H1 (cell line): ENCODE measurements at regions not wholly inside any gene's neighbourhood (a gene's known extent, or its start where the extent isn't known, plus 50 kb on each side); places are given as distances from the start of the nearest gene placed in this dataset.

ENCODE experiments used
- CTCF ChIA-PET: fragments of 300-600 bp; sonication (Branson Sonifier 250); formaldehyde crosslinking; loops from one replicate; lab custom pipeline; 2021; ENCODE audit not compliant: partially characterized antibody; lab: Charles Lee
- POLR2A ChIA-PET: fragments of 300-600 bp; sonication (Branson Sonifier 250); formaldehyde crosslinking; loops from one replicate; lab custom pipeline; 2021; ENCODE audit warnings: inconsistent platforms; ENCODE audit not compliant: partially characterized antibody; lab: Charles Lee
- DNase-seq, 2 experiments: peaks; one replicate each; pipeline versions ENCODE4 v3.0.0 to v3.0.0-alpha.2; 2010 to 2022; ENCODE audit warnings: low spot score in 2 of 2, low read depth in 1 of 2, mixed read lengths in 1 of 2
- FAIRE-seq: peaks from 2 replicates; lab custom pipeline; 2011; peaks lifted over from hg19 to GRCh38; lab: Jason Lieb, UNC
- H2AFZ ChIP-seq: 2 replicates; pipeline ENCODE4 v1.8.1; 2012; ENCODE audit warnings: low read length, inconsistent platforms
- H2AK5ac ChIP-seq: 2 replicates; pipeline ENCODE4 v1.6.1; 2013; ENCODE audit warnings: low read depth, low read length
- H2BK120ac ChIP-seq: replicated peaks from 2 replicates; pipeline ENCODE3; 2013; ENCODE audit warnings: low read depth, low read length, inconsistent platforms
- H2BK12ac ChIP-seq: 2 replicates; pipeline ENCODE4 v1.6.1; 2013; ENCODE audit warnings: low read depth, low read length
- H2BK15ac ChIP-seq: 2 replicates; pipeline ENCODE4 v1.6.1; 2013; ENCODE audit warnings: low read length
- H2BK20ac ChIP-seq: 2 replicates; pipeline ENCODE4 v1.6.1; 2013; ENCODE audit warnings: low read length
- H2BK5ac ChIP-seq: 2 replicates; pipeline ENCODE4 v1.6.1; 2013; ENCODE audit warnings: low read depth, low read length
- H3K14ac ChIP-seq: 2 replicates; pipeline ENCODE4 v1.6.1; 2013; ENCODE audit warnings: inconsistent platforms; ENCODE audit not compliant: insufficient read length
- H3K18ac ChIP-seq: 2 replicates; pipeline ENCODE4 v1.6.1; 2013; ENCODE audit warnings: low read length; ENCODE audit errors: extremely low read depth
- H3K23ac ChIP-seq: 2 replicates; pipeline ENCODE4 v1.6.1; 2013; ENCODE audit warnings: inconsistent platforms; ENCODE audit not compliant: insufficient read length
- H3K23me2 ChIP-seq: 2 replicates; pipeline ENCODE4 v1.6.1; 2013; ENCODE audit warnings: low read depth, low read length
- H3K27ac ChIP-seq: 2 replicates; pipeline ENCODE4 v1.6.1; 2011; ENCODE audit warnings: low read depth, low read length, inconsistent platforms
- H3K27me3 ChIP-seq, 4 experiments: replicated peaks in 1 of 4; 1 replicate in 1 of 4; 2 replicates in 3 of 4; pipeline versions ENCODE4 v1.6.1 to v1.8.1; 2011 to 2013; ENCODE audit warnings: low read length in 3 of 4, mild to moderate bottlenecking in 3 of 4, inconsistent platforms in 2 of 4, mixed read lengths in 2 of 4, moderate library complexity in 1 of 4; ENCODE audit not compliant: control insufficient read depth in 3 of 4, insufficient read depth in 3 of 4; ENCODE audit errors: extremely low read depth in 1 of 4
- H3K36me3 ChIP-seq, 4 experiments: 2 replicates each; pipeline versions ENCODE4 v1.6.1 to v1.8.1; 2011 to 2013; ENCODE audit warnings: mild to moderate bottlenecking in 4 of 4, low read length in 3 of 4, moderate library complexity in 2 of 4, control low read depth in 1 of 4, inconsistent platforms in 1 of 4; ENCODE audit not compliant: insufficient read depth in 4 of 4, control insufficient read depth in 2 of 4
- H3K4ac ChIP-seq: replicated peaks from 2 replicates; pipeline ENCODE3; 2013; ENCODE audit warnings: low read length, low read depth, mixed read lengths, inconsistent platforms; ENCODE audit not compliant: insufficient read length
- H3K4me1 ChIP-seq, 4 experiments: replicated peaks in 1 of 4; 1 replicate in 1 of 4; 2 replicates in 3 of 4; pipeline versions ENCODE4 v1.6.1 to v1.8.1; 2011 to 2013; ENCODE audit warnings: low read length in 3 of 4, inconsistent platforms in 2 of 4, mixed read lengths in 1 of 4; ENCODE audit not compliant: insufficient read depth in 4 of 4, control insufficient read depth in 3 of 4
- H3K4me2 ChIP-seq, 2 experiments: 2 replicates each; pipeline versions ENCODE4 v1.6.1 to v1.8.1; 2011 to 2013; ENCODE audit warnings: low read depth in 2 of 2, low read length in 2 of 2, control low read depth in 1 of 2, inconsistent platforms in 1 of 2, mild to moderate bottlenecking in 1 of 2; ENCODE audit not compliant: insufficient read depth in 1 of 2
- H3K4me3 ChIP-seq, 4 experiments: fragments of 200-600, 300-600 bp in 1 of 4; sonication (generic), shearing (Covaris generic), sonication (Bioruptor Twin) in 1 of 4; 2 replicates each; pipeline versions ENCODE4 v1.5.1 to v1.8.1; 2011 to 2016; ENCODE audit warnings: low read length in 4 of 4, low read depth in 3 of 4, control low read depth in 2 of 4, inconsistent platforms in 2 of 4, mild to moderate bottlenecking in 2 of 4, mixed read lengths in 1 of 4, moderate library complexity in 1 of 4; ENCODE audit not compliant: insufficient read depth in 2 of 4; ENCODE audit errors: extremely low read depth in 1 of 4
- H3K56ac ChIP-seq: replicated peaks from 2 replicates; pipeline ENCODE3; 2013; ENCODE audit warnings: low read depth, mild to moderate bottlenecking, mixed read lengths, low read length, inconsistent platforms; ENCODE audit not compliant: insufficient read length
- H3K79me1 ChIP-seq: 2 replicates; pipeline ENCODE4 v1.6.1; 2013; ENCODE audit warnings: low read depth, low read length, control low read depth
- H3K79me2 ChIP-seq, 2 experiments: 2 replicates each; pipeline versions ENCODE4 v1.6.1 to v1.8.1; 2012 to 2013; ENCODE audit warnings: low read length in 2 of 2, mild to moderate bottlenecking in 2 of 2, inconsistent platforms in 1 of 2; ENCODE audit not compliant: insufficient read depth in 2 of 2, control insufficient read depth in 1 of 2
- H3K9ac ChIP-seq, 4 experiments: replicated peaks in 1 of 4; 1 replicate in 1 of 4; 2 replicates in 3 of 4; pipeline versions ENCODE4 v1.6.1 to v1.8.1; 2011 to 2013; ENCODE audit warnings: low read depth in 3 of 4, low read length in 3 of 4, control low read depth in 2 of 4, mild to moderate bottlenecking in 2 of 4, moderate library complexity in 2 of 4, inconsistent platforms in 1 of 4; ENCODE audit errors: extremely low read depth in 1 of 4
- H3K9me3 ChIP-seq, 2 experiments: 2 replicates each; pipeline versions ENCODE4 v1.6.1 to v1.8.1; 2012 to 2013; ENCODE audit warnings: mild to moderate bottlenecking in 2 of 2, moderate library complexity in 2 of 2, control low read depth in 1 of 2, inconsistent platforms in 1 of 2, low read depth in 1 of 2, low read length in 1 of 2, mixed read lengths in 1 of 2; ENCODE audit not compliant: insufficient read depth in 2 of 2
- H4K20me1 ChIP-seq, 2 experiments: replicated peaks in 1 of 2; 2 replicates each; pipeline versions ENCODE3 to v1.8.1; 2011 to 2013; ENCODE audit warnings: inconsistent platforms in 2 of 2, low read length in 2 of 2, mild to moderate bottlenecking in 1 of 2; ENCODE audit not compliant: insufficient read depth in 2 of 2, control insufficient read depth in 1 of 2
- H4K5ac ChIP-seq: 2 replicates; pipeline ENCODE4 v1.6.1; 2013; ENCODE audit warnings: low read length, low read depth, mixed read lengths, inconsistent platforms; ENCODE audit not compliant: insufficient read length
- H4K8ac ChIP-seq: 2 replicates; pipeline ENCODE4 v1.8.0; 2013; ENCODE audit warnings: mild to moderate bottlenecking, moderate library complexity, low read length, inconsistent platforms; ENCODE audit not compliant: insufficient read depth; ENCODE audit errors: extremely low read depth
- H4K91ac ChIP-seq: replicated peaks from 2 replicates; pipeline ENCODE3; 2013; ENCODE audit warnings: low read length, mixed read lengths, inconsistent platforms; ENCODE audit not compliant: insufficient read length
- BRCA1 ChIP-seq: IDR thresholded peaks from 2 replicates; pipeline ENCODE4 v1.6.1; 2012; ENCODE audit warnings: low read depth, low read length, improper control_type of control experiment
- CEBPB ChIP-seq: IDR thresholded peaks from 2 replicates; pipeline ENCODE4 v1.6.1; 2012; ENCODE audit warnings: low read depth, low read length
- YY1 ChIP-seq: IDR thresholded peaks from 2 replicates; pipeline ENCODE4 v1.6.1; 2011; ENCODE audit warnings: low read depth, mild to moderate bottlenecking, low read length
- WGBS, 2 experiments: shearing (Covaris generic) in 1 of 2; methylation state at CpG; one replicate each; pipeline versions ENCODE4 v1.1.6 to v1.1.7; 2013 to 2015; ENCODE audit warnings: low lambda C conversion rate in 2 of 2, mixed read lengths in 2 of 2, inconsistent platforms in 1 of 2, low coverage in 1 of 2, missing lambda C conversion rate in 1 of 2; ENCODE audit not compliant: insufficient replicate concordance in 2 of 2, insufficient coverage in 1 of 2, insufficient read length in 1 of 2; ENCODE audit errors: extremely low coverage in 1 of 2, missing lambda C conversion rate in 1 of 2; 5-methylcytosine and 5-hydroxymethylcytosine counted together

- Histone ChIP-seq H4K20me1 (no peaks in the 10 kb centered on the region), H3K4me2 (no peak overlapping the region), H3K4me1 (peaks cover 0 to 13% (median 11%) of the 10 kb centered on the region in 4 experiments; a peak in 5 of 7 replicates), H3K79me1 (no peaks in the 10 kb centered on the region; the same call in 1 of the 2 replicates), H3K4me3 (no peak overlapping the region), H3K56ac (no peak overlapping the region), H3K14ac (no peak overlapping the region), H3K27ac (no peak overlapping the region), H3K9ac (no peak overlapping the region), H2AFZ (no peak overlapping the region), H3K18ac (no peak overlapping the region), H4K91ac (no peak overlapping the region), H3K9me3 (no peaks in the 10 kb centered on the region; a peak in 1 of 4 replicates), H2BK20ac (no peak overlapping the region), H2BK12ac (no peak overlapping the region), H2AK5ac (no peak overlapping the region), H4K8ac (no peak overlapping the region), H4K5ac (no peak overlapping the region), H3K4ac (no peak overlapping the region), H2BK5ac (no peak overlapping the region), H3K23ac (no peak overlapping the region), H3K27me3 (no peaks in the 10 kb centered on the region), H3K23me2 (no peaks in the 10 kb centered on the region), H2BK120ac (no peak overlapping the region), H3K36me3 (no peaks in the 10 kb centered on the region; a peak in 1 of 8 replicates), H3K79me2 (peaks cover 0 to 77% of the 10 kb centered on the region in 2 experiments; a peak in 3 of 4 replicates), H2BK15ac (no peak overlapping the region)
- ChIA-PET CTCF (interaction anchor here (0.7 to 0.8 kb wide), 2 partner anchors 21 to 26 kb away, joined by 3 read pairs; no protein-coding TSS in a partner anchor), POLR2A (interaction anchor here (0.8 kb wide), 1 partner anchor 43 kb away, joined by 3 read pairs; no protein-coding TSS in a partner anchor)
- 64% methylated on average over 2 of the region's 2 CpGs; no CpG with 5 or more reads in 1 of the 2 experiments for WGBS, 2 experiments
- no peak for FAIRE-seq
- no peak for DNase-seq
- TF ChIP-seq YY1 (no peak), CEBPB (no peak), BRCA1 (no peak)
These were observed 147.2 kb upstream of the DST start for GRCh38 chr6:56789879-56790278.
